ENCODE measurements at regions not wholly inside any gene's neighbourhood (a gene's known extent, or its start where the extent isn't known, plus 50 kb on each side); places are given as distances from the start of the nearest gene placed in this dataset.

- DNase-seq = no peak
Observed at GRCh38 chr2:142218471-142218870, 87.7 kb upstream of the LRP1B start.

- no peak for DNase-seq
Observed at GRCh38 chr2:142217804-142218203, 87.0 kb upstream of the LRP1B start.

- no peak for DNase-seq
Observed at GRCh38 chr2:142200062-142200461, 69.2 kb upstream of the LRP1B start.

GRCh38 chr2:142199073-142199472, 68.3 kb upstream of the LRP1B start:
- no peak for DNase-seq

GRCh38 chr2:142190805-142191204, 60.0 kb upstream of the LRP1B start:
- no peak for DNase-seq

- no peak for DNase-seq
Observed at GRCh38 chr2:142189501-142189900, 58.7 kb upstream of the LRP1B start.

- no peak for DNase-seq
Observed at GRCh38 chr2:142188562-142188961, 57.7 kb upstream of the LRP1B start.

GRCh38 chr2:142180820-142181533, 50.2 kb upstream of the LRP1B start:
- no peak for DNase-seq
